Retinal pigment epithelial cell (primary cell): ENCODE measurements at regions not wholly inside any gene's neighbourhood (a gene's known extent, or its start where the extent isn't known, plus 50 kb on each side); places are given as distances from the start of the nearest gene placed in this dataset.

Source experiments
- DNase-seq: peaks from one replicate; pipeline ENCODE4 v3.0.0-alpha.2; 2010; ENCODE audit warnings: low read depth
- H3K4me3 ChIP-seq: 2 replicates; pipeline ENCODE4 v1.5.1; 2011; ENCODE audit warnings: mild to moderate bottlenecking, low read length, control low read depth, moderate library complexity
- CTCF ChIP-seq: conservative IDR thresholded peaks from 2 replicates; pipeline ENCODE4 v1.5.1; 2011; ENCODE audit warnings: low read depth, low read length, control low read depth, inconsistent platforms

- no peak for TF ChIP-seq CTCF
Observed at GRCh38 chr4:174438711-174439110, 83.6 kb downstream of the HPGD start.

DNA sequence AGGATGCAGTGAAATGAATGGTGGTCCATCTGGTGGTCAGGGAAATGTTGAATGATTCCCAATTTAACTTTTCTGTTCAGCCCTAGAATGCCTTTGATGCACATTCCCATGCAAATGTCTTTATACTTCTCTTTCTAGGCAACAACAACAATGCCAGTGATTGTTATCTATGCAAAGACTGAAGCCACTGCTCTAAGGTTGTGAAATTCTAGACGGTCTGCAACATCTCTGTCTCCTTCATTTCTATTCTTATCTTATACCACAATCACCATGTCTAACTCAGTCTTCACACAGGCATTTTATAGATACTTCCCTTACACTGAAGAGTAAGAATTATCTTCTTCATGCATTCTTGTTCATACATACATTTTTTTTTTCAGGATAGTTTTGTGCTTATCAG is 84.5 kb downstream of the HPGD start:
- H3K4me3 ChIP-seq: no peak overlapping the region
- no peak for TF ChIP-seq CTCF
- DNase-seq: no peak

More at GRCh38 chr4:174438711-174439110, 83.6 kb downstream of the HPGD start:
- DNase-seq: no peak
- no peak overlapping the region for H3K4me3 ChIP-seq

GRCh38 chr4:174437324-174437723 is 85.0 kb downstream of the HPGD start:
- TF ChIP-seq CTCF: no peak
- no peak overlapping the region for H3K4me3 ChIP-seq
- peak; percentile 68 for DNase-seq

DNA sequence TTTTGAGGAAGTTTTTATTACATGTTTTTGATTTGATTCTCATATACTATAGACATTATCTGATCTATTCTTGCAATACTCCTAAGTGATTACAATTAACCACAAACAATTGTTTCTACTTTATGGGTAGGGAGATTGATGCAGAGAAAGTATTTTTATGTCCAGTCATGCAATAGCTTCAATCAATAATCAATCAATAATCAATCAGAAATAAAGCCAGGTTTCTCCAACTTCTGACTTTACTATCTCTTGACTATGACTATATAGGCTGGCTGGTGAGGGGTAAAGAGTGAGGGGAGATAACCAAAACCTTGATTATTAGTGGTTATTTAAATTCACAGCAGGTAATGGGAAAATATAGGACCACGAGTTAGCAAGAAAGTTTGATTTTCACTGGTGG is 85.9 kb downstream of the HPGD start:
- DNase-seq: no peak
- TF ChIP-seq CTCF: no peak
- no peak overlapping the region for H3K4me3 ChIP-seq

GRCh38 chr4:174435974-174436373 is 86.3 kb downstream of the HPGD start:
- no peak overlapping the region for H3K4me3 ChIP-seq
- no peak for TF ChIP-seq CTCF
- DNase-seq: no peak

DNA sequence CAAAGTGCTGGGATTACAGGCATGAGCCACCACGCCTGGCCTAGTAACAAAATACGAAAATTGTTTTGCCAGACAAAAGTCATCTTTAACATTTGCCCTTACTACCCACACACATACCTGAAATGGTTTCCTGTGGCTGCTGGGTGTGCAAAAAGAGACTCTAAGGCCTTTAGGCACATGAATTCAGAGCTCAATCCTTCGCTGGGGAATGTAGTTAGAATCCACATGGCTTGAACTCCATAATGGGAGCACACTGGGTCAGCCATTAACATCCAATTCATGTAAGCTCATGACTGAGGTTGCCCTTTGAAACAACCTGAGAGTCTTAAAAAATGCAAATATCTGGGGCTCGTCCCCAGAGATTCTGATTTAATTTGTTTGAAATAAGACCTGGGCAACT is 87.8 kb downstream of the HPGD start:
- no peak for DNase-seq
- no peak for TF ChIP-seq CTCF

DNA sequence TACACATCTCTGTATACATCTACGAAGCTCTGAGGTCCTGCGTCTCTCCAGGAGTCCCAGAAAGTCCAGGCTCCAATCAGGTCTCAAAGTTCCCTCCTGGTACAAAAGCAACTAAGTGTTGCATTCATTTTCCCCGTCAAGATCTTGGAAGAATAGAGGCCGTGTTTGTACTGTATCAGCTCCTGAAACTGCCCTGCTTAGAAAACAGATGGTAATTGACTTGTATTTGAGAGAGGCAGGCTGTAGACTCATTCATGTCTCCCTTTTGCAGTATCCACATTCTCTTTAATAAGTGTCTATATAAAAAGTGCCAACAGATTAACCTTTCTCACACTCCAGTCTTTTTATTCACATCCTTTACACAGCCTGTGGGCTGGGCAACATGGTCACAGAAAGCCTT is 91.7 kb downstream of the HPGD start:
- no peak for DNase-seq
- TF ChIP-seq CTCF: no peak
- H3K4me3 ChIP-seq: no peak overlapping the region

More for the DNA sequence above, 87.8 kb downstream of the HPGD start:
- no peak overlapping the region for H3K4me3 ChIP-seq
